T-helper 2 cell treated with Interferon-gamma antibody and Interleukin-4, amounts not matched to agents 5 μg/mL and 100 μg/mL, for 36 hours (primary cell): ENCODE measurements at regions not wholly inside any gene's neighbourhood (a gene's known extent, or its start where the extent isn't known, plus 50 kb on each side); places are given as distances from the start of the nearest gene placed in this dataset.

ENCODE experiments used
- DNase-seq: peaks from one replicate; pipeline ENCODE4 v3.0.0; 2021; ENCODE audit warnings: low spot score
- H3K27ac Mint-ChIP-seq: one replicate; pipeline ENCODE4 v1.8.0; 2021; ENCODE audit warnings: mild to moderate bottlenecking, mixed read lengths
- H3K27me3 Mint-ChIP-seq: one replicate; pipeline ENCODE4 v1.8.0; 2021; ENCODE audit warnings: low read depth, mixed read lengths
- H3K36me3 Mint-ChIP-seq: one replicate; pipeline ENCODE4 v1.8.0; 2021; ENCODE audit warnings: low read depth, mixed read lengths
- H3K4me1 Mint-ChIP-seq: one replicate; pipeline ENCODE4 v1.8.0; 2021; ENCODE audit warnings: low read depth, mixed read lengths
- H3K4me3 Mint-ChIP-seq: one replicate; pipeline ENCODE4 v1.8.0; 2022; ENCODE audit warnings: mild to moderate bottlenecking, moderate library complexity, mixed read lengths
- H3K9me3 Mint-ChIP-seq: one replicate; pipeline ENCODE4 v1.8.0; 2021; ENCODE audit warnings: mixed read lengths

GRCh38 chr2:236768393-236769140 lies 198.9 kb downstream of the ACKR3 start:
- Mint-ChIP-seq H3K4me1 (no peaks in the 10 kb centered on the region), H3K27ac (no peak overlapping the region), H3K27me3 (no peaks in the 10 kb centered on the region), H3K4me3 (no peak overlapping the region), H3K9me3 (no peaks in the 10 kb centered on the region), H3K36me3 (no peaks in the 10 kb centered on the region)
- DNase-seq, result no peak

- Mint-ChIP-seq H3K9me3 (no peaks in the 10 kb centered on the region), H3K27ac (no peak overlapping the region), H3K27me3 (no peaks in the 10 kb centered on the region), H3K36me3 (no peaks in the 10 kb centered on the region), H3K4me1 (no peaks in the 10 kb centered on the region), H3K4me3 (no peak overlapping the region)
- no peak for DNase-seq
These were observed 200.5 kb downstream of the ACKR3 start for GRCh38 chr2:236769981-236770671.

DNA sequence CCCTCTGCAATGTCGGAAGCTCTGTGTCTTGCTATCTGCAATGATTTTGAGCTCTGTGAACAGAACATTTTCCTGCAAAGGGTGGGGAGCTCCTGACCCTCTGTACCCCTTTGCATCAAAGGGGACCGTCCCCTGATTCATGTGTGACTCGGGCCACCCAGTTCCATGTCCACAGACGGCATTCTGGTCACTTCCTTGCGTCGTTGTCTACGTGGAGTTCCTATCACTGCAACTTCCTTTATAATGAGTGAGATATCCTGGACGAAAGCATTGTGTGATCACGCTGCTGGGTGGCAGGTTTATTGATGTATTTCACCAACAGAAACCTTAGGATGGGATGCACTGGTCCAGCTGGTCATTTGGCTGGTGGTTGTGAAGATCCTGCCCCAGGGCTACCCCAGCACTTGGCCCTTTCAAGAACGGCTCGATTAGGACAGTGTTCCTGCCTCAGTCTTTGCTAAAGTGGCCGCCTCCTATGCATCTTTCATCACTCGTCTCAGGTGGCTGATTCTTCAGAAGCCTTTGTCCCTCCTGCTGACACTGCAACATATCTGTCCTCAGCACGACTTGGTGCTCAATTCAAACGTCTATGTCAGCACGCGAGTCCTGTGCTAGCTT lies 202.7 kb downstream of the ACKR3 start:
- Mint-ChIP-seq H3K4me1 (no peaks in the 10 kb centered on the region), H3K27me3 (no peaks in the 10 kb centered on the region), H3K4me3 (no peak overlapping the region), H3K9me3 (no peaks in the 10 kb centered on the region), H3K27ac (no peak overlapping the region), H3K36me3 (no peaks in the 10 kb centered on the region)
- DNase-seq, result no peak

DNA sequence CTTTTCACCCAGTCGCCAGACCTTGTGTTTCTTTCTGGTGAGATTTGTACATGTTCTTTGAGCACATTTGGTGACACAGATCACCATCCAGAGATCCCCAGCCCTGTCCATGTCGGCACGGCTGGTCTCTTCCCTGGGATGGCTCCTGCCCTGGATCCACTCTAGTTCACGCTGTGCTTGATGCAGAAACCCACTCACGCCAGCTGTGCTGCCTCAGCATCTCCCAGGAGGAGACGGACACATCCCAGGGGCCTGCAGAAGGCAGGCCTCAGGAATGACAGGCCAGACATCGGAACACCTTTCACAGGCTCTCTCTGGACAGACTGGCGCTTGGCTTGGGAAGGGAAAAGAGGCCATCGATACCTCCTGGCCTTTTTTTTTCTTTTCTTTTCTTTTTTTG lies 203.6 kb downstream of the ACKR3 start:
- H3K36me3 Mint-ChIP-seq, result no peaks in the 10 kb centered on the region
- no peaks in the 10 kb centered on the region for H3K9me3 Mint-ChIP-seq
- DNase-seq, result no peak
- no peaks in the 10 kb centered on the region for H3K4me1 Mint-ChIP-seq
- no peak overlapping the region for H3K27ac Mint-ChIP-seq
- no peaks in the 10 kb centered on the region for H3K27me3 Mint-ChIP-seq
- H3K4me3 Mint-ChIP-seq, result no peak overlapping the region

DNA sequence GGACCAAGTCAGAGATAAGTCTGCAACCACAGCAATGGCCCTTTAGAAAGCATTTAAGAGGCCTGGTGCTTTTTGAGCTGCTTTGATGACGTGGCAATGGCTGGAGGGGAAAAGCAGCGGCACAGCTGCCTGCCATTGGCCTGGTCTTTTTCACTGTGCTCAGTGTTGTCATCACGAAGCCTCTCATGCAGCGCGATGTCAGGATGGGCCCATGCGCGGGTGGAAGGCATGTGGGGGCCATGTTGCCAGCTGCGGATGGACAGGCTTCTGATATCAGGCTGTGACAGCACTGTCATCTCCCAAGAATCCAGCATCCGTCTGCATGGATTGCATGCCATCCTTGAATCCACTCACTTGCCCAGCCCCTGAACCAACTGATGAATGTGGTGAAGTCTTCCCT lies 204.5 kb downstream of the ACKR3 start:
- DNase-seq, result no peak
- Mint-ChIP-seq H3K27ac (no peak overlapping the region), H3K36me3 (no peaks in the 10 kb centered on the region), H3K27me3 (no peaks in the 10 kb centered on the region), H3K9me3 (no peaks in the 10 kb centered on the region), H3K4me1 (no peaks in the 10 kb centered on the region), H3K4me3 (no peak overlapping the region)

DNA sequence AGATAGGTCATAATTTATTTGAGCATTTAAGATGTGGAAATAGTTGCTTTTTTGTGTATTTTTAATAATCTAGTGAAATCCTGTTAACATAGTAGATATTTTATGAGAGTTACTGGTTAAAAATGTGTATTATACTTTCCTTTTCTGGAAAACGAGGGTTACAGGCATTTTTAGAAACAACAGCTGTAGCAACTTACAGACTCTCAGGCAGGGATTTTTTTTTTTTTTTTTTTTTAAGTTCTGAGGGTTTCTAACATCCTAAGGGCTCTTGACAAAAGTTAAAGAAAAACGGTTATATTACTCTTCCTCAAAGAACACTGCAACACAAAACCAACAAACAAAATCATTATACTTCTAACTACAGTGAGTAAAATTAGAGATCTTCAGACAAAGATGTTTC lies 205.9 kb downstream of the ACKR3 start:
- no peak for DNase-seq
- Mint-ChIP-seq H3K9me3 (no peaks in the 10 kb centered on the region), H3K4me3 (no peak overlapping the region), H3K27me3 (no peaks in the 10 kb centered on the region), H3K36me3 (no peaks in the 10 kb centered on the region), H3K4me1 (no peaks in the 10 kb centered on the region), H3K27ac (no peak overlapping the region)

DNA sequence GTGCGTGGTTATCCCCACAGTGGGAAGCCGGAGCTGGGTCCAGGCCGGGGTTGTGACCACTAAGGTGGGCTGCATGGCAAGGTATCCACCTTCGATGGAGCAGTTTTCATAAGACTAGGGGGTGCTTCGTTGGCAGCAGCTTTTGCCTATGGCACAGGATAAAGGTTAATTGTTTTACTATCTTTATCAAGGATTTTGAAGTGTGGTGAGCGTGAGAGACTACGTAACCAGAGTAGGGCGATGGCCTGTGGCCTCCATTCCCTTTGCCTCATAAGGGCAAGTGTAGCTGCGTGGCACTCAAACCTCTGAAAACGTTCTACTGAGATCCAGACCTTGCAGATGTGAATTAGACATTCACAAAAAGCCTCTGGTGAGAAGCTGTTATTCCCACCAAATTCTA lies 206.6 kb downstream of the ACKR3 start:
- H3K36me3 Mint-ChIP-seq, result no peaks in the 10 kb centered on the region
- H3K4me3 Mint-ChIP-seq, result no peak overlapping the region

GRCh38 chr2:236776695-236777251 lies 207.1 kb downstream of the ACKR3 start:
- Mint-ChIP-seq H3K27ac (no peak overlapping the region), H3K4me3 (no peak overlapping the region), H3K9me3 (no peaks in the 10 kb centered on the region), H3K4me1 (no peaks in the 10 kb centered on the region), H3K27me3 (no peaks in the 10 kb centered on the region), H3K36me3 (no peaks in the 10 kb centered on the region)
- no peak for DNase-seq

More for the DNA sequence above, 206.6 kb downstream of the ACKR3 start:
- H3K27ac Mint-ChIP-seq, result no peak overlapping the region
- H3K27me3 Mint-ChIP-seq, result no peaks in the 10 kb centered on the region
- no peaks in the 10 kb centered on the region for H3K9me3 Mint-ChIP-seq
- DNase-seq, result no peak
- no peaks in the 10 kb centered on the region for H3K4me1 Mint-ChIP-seq

DNA sequence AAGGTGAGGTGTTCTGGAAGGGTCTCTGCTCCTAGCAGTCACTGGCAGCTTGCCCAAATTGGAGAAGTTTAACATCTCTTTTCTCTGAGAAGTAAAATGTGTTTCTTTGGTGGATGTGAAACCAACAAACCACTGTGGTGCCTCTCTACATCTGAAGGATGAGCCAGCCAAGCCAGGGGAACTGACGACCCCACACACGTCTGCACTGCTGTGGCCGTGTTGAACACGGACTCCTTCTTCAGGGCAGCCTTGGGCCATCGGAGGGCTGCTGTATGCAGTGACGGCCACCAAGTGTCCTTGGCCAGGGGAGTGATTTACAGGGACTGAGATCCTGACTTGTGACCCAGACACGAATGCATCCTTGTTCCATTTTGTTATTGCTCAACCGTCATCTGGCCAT lies 207.8 kb downstream of the ACKR3 start:
- no peak for DNase-seq
- Mint-ChIP-seq H3K27ac (no peak overlapping the region), H3K9me3 (no peaks in the 10 kb centered on the region)

GRCh38 chr2:236781933-236782816 lies 212.6 kb downstream of the ACKR3 start:
- no peak for DNase-seq
- Mint-ChIP-seq H3K27ac (no peak overlapping the region), H3K9me3 (no peaks in the 10 kb centered on the region), H3K4me3 (no peak overlapping the region), H3K36me3 (no peaks in the 10 kb centered on the region), H3K27me3 (peaks cover 3% of the 10 kb centered on the region), H3K4me1 (no peaks in the 10 kb centered on the region)

More for the DNA sequence above, 207.8 kb downstream of the ACKR3 start:
- H3K4me3 Mint-ChIP-seq, result no peak overlapping the region
- H3K4me1 Mint-ChIP-seq, result no peaks in the 10 kb centered on the region
- H3K36me3 Mint-ChIP-seq, result no peaks in the 10 kb centered on the region
- H3K27me3 Mint-ChIP-seq, result no peaks in the 10 kb centered on the region

DNA sequence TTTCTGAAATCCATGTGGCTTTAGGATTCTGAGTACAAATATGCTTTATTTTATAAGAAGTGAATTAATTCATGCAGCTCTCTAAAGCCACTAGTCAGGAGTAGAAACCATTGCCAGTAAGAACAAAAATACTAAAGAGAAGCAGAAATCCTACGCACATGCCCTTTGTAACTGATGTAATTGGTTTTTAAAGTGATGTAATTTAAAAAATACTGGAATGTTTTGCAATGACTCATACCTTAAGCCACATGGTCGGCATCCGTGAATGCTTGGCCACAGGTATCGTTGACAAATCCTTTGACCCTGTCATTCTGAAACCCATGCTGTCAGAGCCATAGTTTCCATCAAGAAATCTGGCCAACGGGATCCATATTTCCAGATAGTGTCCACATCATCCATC lies 213.3 kb downstream of the ACKR3 start:
- Mint-ChIP-seq H3K9me3 (no peaks in the 10 kb centered on the region), H3K36me3 (no peaks in the 10 kb centered on the region), H3K27me3 (peaks cover 3% of the 10 kb centered on the region), H3K4me3 (no peak overlapping the region), H3K27ac (no peak overlapping the region), H3K4me1 (no peaks in the 10 kb centered on the region)
- DNase-seq, result no peak

DNA sequence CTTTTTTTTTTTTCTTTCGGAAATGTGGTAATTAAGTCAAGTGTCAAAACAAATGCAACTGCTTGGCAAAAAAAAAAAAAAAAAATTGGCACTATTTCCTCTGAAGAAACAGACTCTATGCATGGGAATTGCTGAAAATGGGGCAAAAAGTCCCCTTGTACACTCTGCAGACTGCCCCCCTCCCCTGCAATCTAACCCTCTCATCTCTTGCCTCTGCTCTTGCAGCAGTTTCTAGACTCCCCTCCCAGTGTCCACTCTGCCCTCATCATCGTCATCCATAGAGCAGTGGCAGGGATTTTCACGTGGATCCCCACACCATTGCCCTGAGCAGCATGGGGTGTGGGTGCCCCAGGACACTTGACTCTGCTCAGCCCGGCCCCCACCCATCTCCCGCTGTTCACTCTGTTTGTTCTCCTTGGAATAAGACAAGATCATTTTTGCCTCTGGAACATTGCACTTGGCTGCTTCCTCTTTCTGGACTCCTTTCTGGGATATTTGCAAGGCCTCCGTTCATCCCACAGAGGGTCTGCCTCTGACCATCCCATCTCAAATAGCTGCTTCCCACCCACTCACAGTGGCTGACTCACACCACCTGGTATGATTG lies 213.9 kb downstream of the ACKR3 start:
- no peak for DNase-seq
- Mint-ChIP-seq H3K27ac (no peak overlapping the region), H3K27me3 (peaks cover 3% of the 10 kb centered on the region), H3K4me3 (no peak overlapping the region), H3K9me3 (no peaks in the 10 kb centered on the region), H3K4me1 (no peaks in the 10 kb centered on the region), H3K36me3 (no peaks in the 10 kb centered on the region)

DNA sequence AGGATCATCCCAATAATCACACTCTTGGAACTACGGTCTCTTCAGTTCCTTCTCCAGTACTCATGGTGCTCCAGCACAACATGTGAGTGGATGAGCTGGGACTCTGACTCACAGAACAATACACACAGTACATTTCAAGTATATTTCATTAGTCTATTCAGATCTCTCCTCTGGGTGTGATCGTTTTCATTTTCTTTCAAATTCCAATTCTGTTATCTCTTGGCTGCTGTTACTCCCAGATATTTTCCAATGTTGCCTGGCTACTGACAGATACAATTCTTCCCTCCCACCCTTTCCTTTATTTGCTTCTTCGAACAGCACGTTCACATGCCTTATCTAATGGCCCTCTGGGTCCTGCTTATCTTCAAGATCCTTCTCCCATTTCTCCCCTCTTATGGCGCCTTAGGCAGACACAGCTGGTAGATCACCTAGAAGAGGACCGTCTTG lies 216.0 kb downstream of the ACKR3 start:
- H3K36me3 Mint-ChIP-seq, result no peaks in the 10 kb centered on the region
- H3K27ac Mint-ChIP-seq, result no peak overlapping the region
- peaks cover 3% of the 10 kb centered on the region for H3K27me3 Mint-ChIP-seq
- DNase-seq, result no peak
- no peaks in the 10 kb centered on the region for H3K9me3 Mint-ChIP-seq
- H3K4me1 Mint-ChIP-seq, result no peaks in the 10 kb centered on the region
- H3K4me3 Mint-ChIP-seq, result no peak overlapping the region
